Activated gamma-delta T cell treated with Interleukin-2 at 50 U/mL for 16 hours (primary cell): ENCODE measurements at regions not wholly inside any gene's neighbourhood (a gene's known extent, or its start where the extent isn't known, plus 50 kb on each side); places are given as distances from the start of the nearest gene placed in this dataset.

Experiments
- DNase-seq: peaks from one replicate; pipeline ENCODE4 v3.0.0-alpha.2; 2020

DNA sequence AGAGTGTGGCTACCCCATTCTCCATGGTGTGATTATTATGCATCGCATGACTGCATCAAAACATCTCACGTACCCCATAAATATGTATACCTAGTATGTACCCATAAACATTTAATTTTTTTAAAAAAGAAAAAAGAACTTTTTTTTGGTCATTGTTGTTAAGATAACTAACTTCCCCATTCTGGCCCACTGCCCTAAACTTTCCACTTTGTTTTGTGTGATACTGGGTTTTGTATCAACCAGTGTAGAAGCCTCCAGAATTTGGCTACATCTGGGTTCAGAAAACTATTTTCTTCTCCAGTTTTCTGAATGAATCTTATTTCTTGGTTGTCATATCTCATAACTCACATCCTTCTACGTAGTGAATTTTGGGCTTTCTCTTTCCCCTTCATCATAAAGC lies 62.3 kb upstream of the NABP1 start:
- no peak for DNase-seq

DNA sequence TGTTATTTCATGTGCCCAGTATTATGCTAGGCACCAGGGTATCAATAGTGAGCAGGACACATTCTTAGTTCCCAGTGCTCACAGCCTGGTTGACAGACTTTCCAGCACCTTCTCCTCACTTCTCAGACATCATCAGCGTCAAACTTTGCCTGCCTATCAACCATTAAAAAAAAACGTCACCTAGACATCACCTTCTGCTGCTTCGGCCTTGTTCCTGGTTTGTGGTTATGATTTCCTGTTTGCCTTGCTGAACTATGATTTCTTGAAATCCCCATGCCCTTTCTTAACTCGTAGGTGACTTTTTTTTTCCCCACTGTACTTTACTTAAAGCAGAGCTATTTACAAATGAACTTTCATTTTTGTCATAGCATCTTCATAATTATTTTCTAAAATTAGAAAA lies 60.4 kb upstream of the NABP1 start:
- peak; percentile 49 for DNase-seq

DNA sequence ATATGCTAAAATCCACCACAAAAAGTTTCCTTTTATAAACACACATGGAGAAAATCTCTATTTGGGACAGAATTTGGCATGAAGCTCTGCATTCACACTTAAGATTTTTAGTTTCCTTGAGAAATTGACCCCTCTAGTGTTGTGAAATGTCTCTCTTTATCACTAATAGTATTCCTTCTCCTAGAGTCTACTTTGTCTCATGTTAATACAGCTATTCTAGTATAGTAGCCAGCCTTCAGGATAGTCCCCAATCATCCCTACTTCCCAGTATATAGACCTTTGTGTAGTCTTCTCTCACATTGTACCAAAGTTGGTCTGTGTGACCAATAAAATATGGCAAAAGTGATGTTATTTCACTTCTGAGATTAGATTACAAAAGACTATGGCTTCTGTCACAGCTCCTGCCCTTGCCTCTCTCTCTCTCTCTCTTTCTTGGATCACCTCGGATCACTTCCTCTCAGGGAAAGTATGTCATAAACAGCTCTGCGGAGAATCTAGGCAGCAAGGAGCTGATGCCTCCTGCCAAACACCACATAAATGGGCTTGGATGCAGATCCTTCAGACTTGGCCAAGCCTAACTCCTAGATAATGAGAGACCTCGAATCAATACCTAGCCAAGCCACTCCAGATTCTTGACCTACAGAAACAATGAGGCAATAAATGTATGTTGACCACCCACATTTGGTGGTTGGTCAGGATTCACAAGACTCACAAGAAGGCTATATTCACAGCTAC lies 59.7 kb upstream of the NABP1 start:
- DNase-seq, result no peak

DNA sequence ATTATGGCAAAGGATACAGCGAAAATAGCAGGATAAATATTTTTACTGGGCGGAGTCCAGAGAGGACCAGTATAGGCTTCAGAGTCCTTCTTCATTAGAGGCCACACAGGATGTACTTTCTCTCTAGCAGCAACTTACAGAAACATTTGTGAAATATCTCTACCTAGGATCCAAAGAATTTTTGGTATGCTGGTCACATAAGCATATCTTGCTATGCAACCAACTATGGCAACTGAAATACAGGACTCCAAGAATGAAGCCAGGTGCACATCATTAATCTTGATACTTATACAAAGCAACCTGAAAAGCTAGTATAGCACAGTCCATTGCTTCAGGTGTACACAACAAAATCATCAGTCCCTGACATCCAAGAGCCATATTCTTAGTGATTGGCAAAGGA lies 59.1 kb upstream of the NABP1 start:
- DNase-seq, result no peak

DNA sequence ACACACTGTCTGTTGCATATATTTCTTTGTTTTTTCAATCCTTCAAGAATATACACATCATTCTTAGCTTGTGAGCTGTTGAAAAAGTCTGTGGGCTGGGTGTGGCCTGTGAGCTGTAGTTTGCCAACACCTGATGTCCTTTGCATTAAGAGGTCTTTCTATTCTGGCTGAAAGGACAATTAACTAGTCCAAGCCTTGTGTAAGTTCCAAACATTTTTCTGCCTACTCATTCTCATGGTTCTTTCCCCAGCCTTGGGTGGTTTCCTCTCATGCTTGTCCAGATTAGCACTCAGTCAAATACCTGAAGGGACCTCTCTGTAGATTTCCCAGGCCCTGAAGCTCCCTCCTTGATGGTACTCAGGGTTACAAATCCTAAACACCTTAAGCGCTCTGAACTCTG lies 57.8 kb upstream of the NABP1 start:
- DNase-seq, result no peak

DNA sequence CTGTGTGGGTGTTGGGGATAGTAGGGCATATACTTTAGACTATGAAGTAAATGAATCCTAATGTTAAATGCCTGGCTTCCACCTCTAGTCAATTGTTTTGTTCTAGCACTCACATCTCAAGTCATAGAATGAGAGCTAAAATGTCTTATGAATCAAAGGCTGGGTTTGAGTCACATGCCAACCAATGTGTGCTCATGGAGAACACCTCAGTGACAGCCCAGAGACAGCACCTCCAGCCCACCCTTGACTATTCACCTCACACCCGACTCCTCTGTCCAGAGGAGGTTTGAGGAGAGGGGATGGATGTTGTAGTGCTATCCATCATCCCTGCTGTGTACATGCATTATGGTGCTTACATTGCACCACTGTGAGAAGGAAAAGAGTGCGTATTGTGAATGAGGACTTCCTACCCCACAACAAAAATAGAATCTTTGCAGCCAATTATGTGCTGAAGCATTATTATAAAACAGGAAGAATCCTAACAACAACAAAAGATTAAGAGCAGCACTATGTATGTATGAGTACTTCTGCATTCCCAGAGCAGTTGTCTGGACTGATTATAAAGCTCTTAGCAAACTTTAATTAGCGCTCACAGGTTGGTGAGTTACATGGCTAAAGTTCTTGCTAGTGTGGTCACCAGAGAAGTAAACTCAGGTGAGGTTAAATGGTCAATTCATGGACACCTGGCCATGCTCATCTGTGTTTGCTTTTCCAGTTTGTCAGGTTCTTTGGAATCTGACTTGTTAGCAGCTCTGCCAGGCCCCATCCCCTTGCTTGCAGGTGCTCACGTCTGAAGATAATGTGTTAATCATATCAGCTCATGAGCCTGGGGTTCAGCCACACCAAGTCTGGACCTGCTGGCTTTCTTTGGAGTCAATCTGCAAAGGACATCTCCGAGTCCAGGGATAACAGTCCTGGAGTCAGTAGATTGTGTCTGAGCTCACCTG lies 55.3 kb upstream of the NABP1 start:
- DNase-seq, result no peak

DNA sequence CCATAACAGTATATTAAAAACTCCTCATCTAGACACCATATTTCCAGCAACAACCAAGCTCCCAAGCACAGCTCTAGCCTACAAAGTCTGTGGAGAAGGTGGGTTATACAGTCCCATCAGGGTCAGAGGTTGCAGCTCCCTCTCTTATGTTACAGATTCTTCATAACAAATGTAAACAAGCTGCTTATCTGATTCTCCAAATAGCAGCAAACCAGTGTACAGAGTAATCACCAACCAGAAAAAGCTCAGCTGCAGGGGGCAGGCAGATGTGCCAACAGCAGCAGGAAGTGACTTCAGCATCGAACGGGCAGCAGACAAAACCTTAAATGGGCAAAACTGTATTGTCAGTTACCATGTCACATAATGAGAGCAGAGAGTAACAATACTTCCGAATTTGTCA lies 52.9 kb upstream of the NABP1 start:
- DNase-seq, result peak; percentile 28

DNA sequence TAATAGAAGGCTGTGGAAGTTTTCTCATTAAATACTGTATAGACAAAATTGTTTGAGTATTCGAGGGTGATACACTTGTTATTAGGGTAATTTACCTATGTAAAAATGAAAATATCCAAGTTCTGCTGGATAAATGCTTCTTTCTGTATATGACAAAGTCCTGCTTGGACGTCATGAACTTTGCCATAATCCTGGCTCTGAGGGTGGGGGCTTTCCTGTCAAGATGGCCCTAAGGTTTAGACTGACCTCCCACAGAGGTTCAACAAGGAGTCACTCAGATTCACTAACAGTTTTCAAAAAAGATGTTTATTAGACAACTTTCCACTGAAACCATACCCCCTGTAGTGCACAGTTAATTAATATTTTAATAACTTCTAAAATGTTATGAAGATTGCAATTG lies 52.5 kb upstream of the NABP1 start:
- DNase-seq, result no peak

DNA sequence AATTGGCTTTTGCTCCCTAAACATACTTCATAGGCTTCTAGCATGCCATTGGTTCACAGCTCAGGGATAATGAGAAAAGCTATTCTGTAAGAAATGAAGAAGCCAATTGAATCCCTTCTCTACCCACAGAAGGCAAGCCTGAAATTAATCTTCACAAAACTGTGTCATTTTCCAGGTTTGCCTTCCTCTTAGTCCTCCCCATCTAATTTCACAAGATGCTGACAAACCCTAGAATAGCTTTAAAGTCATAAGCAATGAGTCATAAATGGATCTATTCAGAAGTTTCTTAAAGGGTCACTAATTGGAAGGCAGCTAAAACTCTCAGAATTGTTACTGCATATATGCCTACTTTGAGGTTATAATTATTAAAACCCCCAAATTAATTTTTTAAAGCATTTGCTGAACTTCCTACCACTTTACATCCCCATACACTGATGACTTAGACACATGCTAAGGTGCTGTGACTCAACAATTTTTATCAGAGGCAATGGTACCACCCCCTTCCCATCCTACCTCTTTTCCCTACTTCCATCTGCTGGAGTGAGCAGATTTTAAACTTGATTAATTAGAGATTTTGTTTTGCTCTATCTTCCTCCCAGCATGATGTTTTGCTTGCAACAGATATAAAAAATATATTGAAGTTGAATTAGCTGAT lies 51.3 kb upstream of the NABP1 start:
- DNase-seq, result no peak

DNA sequence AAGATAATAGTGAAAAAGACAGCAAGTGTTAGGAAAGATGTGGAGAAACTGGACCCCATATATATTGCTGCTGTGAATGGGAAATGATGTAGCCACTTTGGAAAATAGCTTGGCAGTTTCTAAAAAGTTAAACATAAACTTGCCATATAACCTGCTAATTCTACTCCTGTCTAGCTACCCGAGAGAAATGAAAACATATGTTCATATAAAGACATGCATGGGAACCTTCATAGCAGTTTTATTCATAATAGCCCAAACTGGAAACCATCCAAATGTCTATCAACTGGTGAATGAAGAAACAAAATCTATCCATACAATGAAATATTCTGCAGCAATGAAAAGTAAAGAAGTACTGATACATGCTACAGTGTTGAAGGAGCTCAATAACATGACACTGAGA lies 50.4 kb upstream of the NABP1 start:
- DNase-seq, result no peak
